ENCODE measurements at regions not wholly inside any gene's neighbourhood (a gene's known extent, or its start where the extent isn't known, plus 50 kb on each side); places are given as distances from the start of the nearest gene placed in this dataset.
"Not testable (repeated sequence)": the region's sequence is repeated elsewhere in the genome, so short reads cannot be mapped to it uniquely, and the experiment has no call there.

DNA sequence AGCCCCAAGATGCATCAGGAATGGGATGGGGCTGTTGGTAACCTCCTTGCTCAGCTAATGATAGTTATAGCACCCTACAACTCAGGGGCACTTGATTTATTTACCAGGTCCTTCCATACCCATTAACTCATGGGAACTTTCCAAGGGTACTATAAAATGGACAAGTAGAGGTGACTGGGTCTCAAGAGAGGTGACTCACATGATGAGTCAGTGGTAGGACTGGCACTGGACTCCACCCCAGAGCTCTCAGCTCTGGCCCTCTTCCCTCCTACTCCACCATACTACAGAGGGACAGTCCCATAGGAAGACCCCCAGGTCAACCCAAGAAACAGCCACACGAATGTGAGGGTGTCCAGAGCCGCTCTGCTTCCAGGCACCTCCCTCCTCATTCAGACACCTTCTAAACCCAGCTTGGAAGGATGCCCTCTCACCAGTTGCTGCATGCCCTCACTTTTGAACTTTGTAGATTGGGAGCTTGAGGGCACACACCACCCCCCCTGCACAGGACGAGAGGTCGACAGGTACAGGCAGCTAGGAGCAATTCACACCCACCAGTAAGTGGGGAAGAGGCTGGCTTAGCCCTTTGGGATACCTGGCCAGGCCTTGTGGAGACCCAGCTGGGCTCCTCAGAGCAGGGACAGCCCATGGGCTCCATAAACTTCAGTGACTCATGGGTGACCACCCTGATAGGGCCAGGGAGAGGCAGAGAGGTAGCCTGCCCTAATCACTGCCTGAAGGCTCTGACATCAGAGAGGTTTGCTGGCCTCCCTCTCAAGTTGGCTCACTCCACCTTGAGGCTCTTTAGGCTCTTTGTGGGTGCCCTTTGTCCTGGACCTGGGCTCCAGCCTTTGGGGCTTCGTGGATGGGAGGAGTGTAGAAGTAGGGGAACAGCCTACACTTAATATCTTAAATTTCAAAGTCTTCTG, 81.6 kb upstream of the MLN start:
- no peak overlapping the region for H3K4me3 ChIP-seq
- WGBS (ENCODE audit: missing lambda C conversion rate) = 57% methylated on average over 3 of the region's 5 CpGs
- peak overlapping the region; percentile 57 for H3K4me2 ChIP-seq
- ChIA-PET POLR2A (no interaction called here), CTCF (interaction anchor here (1.3 to 2.0 kb wide), 2 partner anchors 114 to 142 kb away, joined by 4 to 5 read pairs; no protein-coding TSS in a partner anchor)
- ATAC-seq (peak; percentile 62 to 75; a peak in 4 of 6 replicates), FAIRE-seq (no peak), DNase-seq (ENCODE audit: low read depth in 1 of 2, low spot score in 1 of 2) (peak; percentile 16 to 72)
- peaks cover 15% of the 10 kb centered on the region for H3K4me1 ChIP-seq
- no peak for TF ChIP-seq MAFK (IDR thresholded peaks at IDR 0.05; ENCODE audit: partially characterized antibody)
- TF ChIP-seq FOSL2 (IDR thresholded peaks at IDR 0.05) = peak; percentile 56
- TF ChIP-seq FOSL2 (CRISPR knock-in tag; IDR thresholded peaks at IDR 0.05) = peak; percentile 47
- TF ChIP-seq, protein P1, sequence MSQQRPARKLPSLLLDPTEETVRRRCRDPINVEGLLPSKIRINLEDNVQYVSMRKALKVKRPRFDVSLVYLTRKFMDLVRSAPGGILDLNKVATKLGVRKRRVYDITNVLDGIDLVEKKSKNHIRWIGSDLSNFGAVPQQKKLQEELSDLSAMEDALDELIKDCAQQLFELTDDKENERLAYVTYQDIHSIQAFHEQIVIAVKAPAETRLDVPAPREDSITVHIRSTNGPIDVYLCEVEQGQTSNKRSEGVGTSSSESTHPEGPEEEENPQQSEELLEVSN (IDR thresholded peaks at IDR 0.05; ENCODE audit: borderline replicate concordance, low read depth) = no peak
- TF ChIP-seq KDM1A (IDR thresholded peaks at IDR 0.05; ENCODE audit: low read depth) = no peak
- TF ChIP-seq CBX2 (IDR thresholded peaks at IDR 0.05; ENCODE audit: borderline replicate concordance, low read depth) = no peak
- no peak for TF ChIP-seq PHF8 (IDR thresholded peaks at IDR 0.05; ENCODE audit: borderline replicate concordance, low read depth)
- no peak for TF ChIP-seq RNF2 (IDR thresholded peaks at IDR 0.05; ENCODE audit: borderline replicate concordance, low read depth)
- no peak for TF ChIP-seq HOXA7 (CRISPR knock-in tag; IDR thresholded peaks at IDR 0.05)
- no peaks in the 10 kb centered on the region for H3K9me3 ChIP-seq
- peak overlapping the region in 1 of 2 experiments; percentile 73; a peak in 4 of 6 replicates for H3K27ac ChIP-seq

DNA sequence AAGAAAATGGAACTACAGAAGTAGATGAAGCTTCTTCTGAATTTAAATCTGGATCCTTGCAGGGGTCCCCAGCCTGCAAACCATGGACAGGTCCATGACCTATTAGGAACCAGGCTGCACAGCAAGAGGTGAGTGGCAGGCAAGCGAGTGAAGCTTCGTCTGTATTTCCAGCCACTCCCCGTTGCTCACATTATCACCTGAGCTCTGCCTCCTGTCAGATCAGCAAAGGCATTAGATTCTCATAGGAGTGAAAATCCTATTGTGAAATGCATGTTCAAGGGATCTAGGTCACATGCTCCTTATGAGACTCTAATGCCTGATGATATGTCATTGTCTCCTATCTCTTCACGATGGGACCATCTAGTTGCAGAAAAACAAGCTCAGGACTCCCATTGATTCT, 79.8 kb upstream of the MLN start:
- H3K4me3 ChIP-seq; ATAC-seq; H3K4me2 ChIP-seq; FAIRE-seq; H3K9me3 ChIP-seq; DNase-seq (ENCODE audit: low read depth in 1 of 2, low spot score in 1 of 2); POLR2A ChIA-PET; H3K27ac ChIP-seq: not testable (repeated sequence)
- CTCF ChIA-PET = interaction anchor here (2.0 kb wide), 1 partner anchor 112 kb away, joined by 5 read pairs; no protein-coding TSS in a partner anchor
- peaks cover 15% of the 10 kb centered on the region for H3K4me1 ChIP-seq
- WGBS (ENCODE audit: missing lambda C conversion rate) = 73% methylated on average over 4 of the region's 4 CpGs

DNA sequence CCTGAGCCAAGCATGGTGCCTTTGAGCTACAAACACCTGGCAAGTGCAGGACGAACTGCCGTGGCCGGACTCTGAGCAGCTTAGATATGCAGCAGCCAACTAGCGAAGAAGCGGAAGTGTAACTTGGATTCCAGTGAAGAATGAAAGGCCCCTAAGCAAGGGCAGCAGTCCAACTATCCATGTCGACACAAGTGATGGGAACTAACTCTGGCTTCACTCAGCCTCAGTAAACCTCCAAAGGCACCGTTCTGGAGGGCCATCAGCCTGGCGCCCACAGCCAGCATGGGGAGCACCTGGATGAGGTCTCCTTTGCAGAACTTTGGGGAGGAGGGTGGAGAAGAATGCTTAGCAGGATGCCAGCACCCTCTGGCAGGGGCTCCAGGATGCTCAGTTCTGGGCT, 78.4 kb upstream of the MLN start:
- no peak overlapping the region for H3K4me2 ChIP-seq
- no peak overlapping the region for H3K4me3 ChIP-seq
- ATAC-seq (no peak), FAIRE-seq (no peak), DNase-seq (ENCODE audit: low read depth in 1 of 2, low spot score in 1 of 2) (no peak)
- no peaks in the 10 kb centered on the region for H3K9me3 ChIP-seq
- TF ChIP-seq, protein P2, sequence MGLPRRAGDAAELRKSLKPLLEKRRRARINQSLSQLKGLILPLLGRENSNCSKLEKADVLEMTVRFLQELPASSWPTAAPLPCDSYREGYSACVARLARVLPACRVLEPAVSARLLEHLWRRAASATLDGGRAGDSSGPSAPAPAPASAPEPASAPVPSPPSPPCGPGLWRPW (IDR thresholded peaks at IDR 0.05) = no peak
- TF ChIP-seq RNF2 (IDR thresholded peaks at IDR 0.05; ENCODE audit: borderline replicate concordance, low read depth) (no peak), KDM1A (IDR thresholded peaks at IDR 0.05; ENCODE audit: low read depth) (no peak), ZC3H11A (IDR thresholded peaks at IDR 0.05) (no peak), TFCP2L1 (CRISPR knock-in tag; IDR thresholded peaks at IDR 0.05) (no peak), BHLHE40 (IDR thresholded peaks at IDR 0.05; ENCODE audit: low read depth, low read length) (no peak), KDM5A (IDR thresholded peaks at IDR 0.05) (no peak), GATA3 (IDR thresholded peaks at IDR 0.05; ENCODE audit: borderline replicate concordance) (no peak), CHD2 (IDR thresholded peaks at IDR 0.05; ENCODE audit: low read length, partially characterized antibody) (no peak), CBX2 (IDR thresholded peaks at IDR 0.05; ENCODE audit: borderline replicate concordance, low read depth) (no peak)
- TF ChIP-seq, protein P3, sequence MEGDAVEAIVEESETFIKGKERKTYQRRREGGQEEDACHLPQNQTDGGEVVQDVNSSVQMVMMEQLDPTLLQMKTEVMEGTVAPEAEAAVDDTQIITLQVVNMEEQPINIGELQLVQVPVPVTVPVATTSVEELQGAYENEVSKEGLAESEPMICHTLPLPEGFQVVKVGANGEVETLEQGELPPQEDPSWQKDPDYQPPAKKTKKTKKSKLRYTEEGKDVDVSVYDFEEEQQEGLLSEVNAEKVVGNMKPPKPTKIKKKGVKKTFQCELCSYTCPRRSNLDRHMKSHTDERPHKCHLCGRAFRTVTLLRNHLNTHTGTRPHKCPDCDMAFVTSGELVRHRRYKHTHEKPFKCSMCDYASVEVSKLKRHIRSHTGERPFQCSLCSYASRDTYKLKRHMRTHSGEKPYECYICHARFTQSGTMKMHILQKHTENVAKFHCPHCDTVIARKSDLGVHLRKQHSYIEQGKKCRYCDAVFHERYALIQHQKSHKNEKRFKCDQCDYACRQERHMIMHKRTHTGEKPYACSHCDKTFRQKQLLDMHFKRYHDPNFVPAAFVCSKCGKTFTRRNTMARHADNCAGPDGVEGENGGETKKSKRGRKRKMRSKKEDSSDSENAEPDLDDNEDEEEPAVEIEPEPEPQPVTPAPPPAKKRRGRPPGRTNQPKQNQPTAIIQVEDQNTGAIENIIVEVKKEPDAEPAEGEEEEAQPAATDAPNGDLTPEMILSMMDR (IDR thresholded peaks at IDR 0.05) = no peak
- H3K27ac ChIP-seq = no peak overlapping the region
- peaks cover 15% of the 10 kb centered on the region for H3K4me1 ChIP-seq
- CTCF ChIA-PET = no interaction called here
- POLR2A ChIA-PET = no interaction called here
- WGBS (ENCODE audit: missing lambda C conversion rate) = 88% methylated on average over 6 of the region's 8 CpGs

Measured in A549 (cell line).